GM12892 (cell line): ENCODE measurements at regions not wholly inside any gene's neighbourhood (a gene's known extent, or its start where the extent isn't known, plus 50 kb on each side); places are given as distances from the start of the nearest gene placed in this dataset.

Experiments
- POLR2A ChIP-seq: IDR thresholded peaks from 2 replicates; pipeline ENCODE4 v1.6.1; 2011; ENCODE audit warnings: low read depth, low read length, control low read depth
- POLR2AphosphoS5 ChIP-seq: IDR thresholded peaks from 2 replicates; pipeline ENCODE4 v1.6.1; 2011; ENCODE audit warnings: low read depth, low read length, control low read depth
- TAF1 ChIP-seq: IDR thresholded peaks from 2 replicates; pipeline ENCODE4 v1.6.1; 2011; ENCODE audit warnings: low read depth, mild to moderate bottlenecking, control low read depth, low read length, borderline replicate concordance

GRCh38 chr6:14448246-14448645, 330.7 kb downstream of the CD83 start:
- no peak for TF ChIP-seq POLR2A
- TF ChIP-seq TAF1 = no peak
- TF ChIP-seq POLR2AphosphoS5 = no peak
